K562 (cell line): ENCODE measurements at regions not wholly inside any gene's neighbourhood (a gene's known extent, or its start where the extent isn't known, plus 50 kb on each side); places are given as distances from the start of the nearest gene placed in this dataset.

Experiments used
- ATAC-seq: fragments of 200-7000 bp; cut with Tn5 transposase; 3 replicates; pipeline ENCODE4 v1.9.1; 2020; ENCODE audit warnings: moderate library complexity
- BruUV-seq: library from RNA; stranded (reverse); fragments of 400-500 nt; replicated peaks from 2 replicates; lab custom pipeline; 2021; lab: Mats Ljungman, UMichigan
- CTCF ChIA-PET: fragments of 300-600 bp; formaldehyde crosslinking; extraction: SDS; loops from one replicate; lab custom pipeline; 2021; ENCODE audit warnings: low intra/inter-chr PET ratio; lab: Yijun Ruan, JAX
- POLR2A ChIA-PET: fragments of 300-600, 350-650 bp; sonication (Branson Sonifier 250); formaldehyde crosslinking; extraction: SDS; loops from one replicate; lab custom pipeline; 2021; ENCODE audit warnings: antibody characterized with exemption, inconsistent platforms; lab: Yijun Ruan, JAX
- DNase-seq, 4 experiments: peaks; one replicate each; pipeline versions ENCODE4 v3.0.0 to v3.0.0-alpha.2; 2011 to 2018; ENCODE audit warnings: low spot score in 3 of 4, mixed read lengths in 3 of 4; ENCODE audit errors: extremely low read depth in 1 of 4
- FAIRE-seq: peaks from 2 replicates; lab custom pipeline; 2011; peaks lifted over from hg19 to GRCh38; lab: Jason Lieb, UNC
- H2AFZ ChIP-seq: 2 replicates; pipeline ENCODE4 v1.6.0; 2011; ENCODE audit warnings: low read depth, low read length, control low read depth, inconsistent platforms
- H3K27ac ChIP-seq: fragments of 200-600 bp; 3 replicates; pipeline ENCODE4 v1.8.0; 2011; ENCODE audit warnings: low read depth, mild to moderate bottlenecking, control low read depth, inconsistent platforms, low read length, moderate library complexity, mixed read lengths; ENCODE audit errors: extremely low read depth
- H3K27me3 ChIP-seq, 2 experiments: fragments of 300-600 bp in 1 of 2; 2 replicates in 1 of 2; 3 replicates in 1 of 2; pipeline versions ENCODE4 v1.6.0 to v1.8.0; 2011; ENCODE audit warnings: inconsistent platforms in 2 of 2, low read length in 2 of 2, mild to moderate bottlenecking in 1 of 2, mixed read lengths in 1 of 2, moderate library complexity in 1 of 2; ENCODE audit not compliant: control insufficient read depth in 2 of 2, insufficient read depth in 2 of 2
- H3K36me3 ChIP-seq: fragments of 300-600 bp; 3 replicates; pipeline ENCODE4 v1.8.0; 2011; ENCODE audit warnings: mild to moderate bottlenecking, low read length, inconsistent platforms; ENCODE audit not compliant: control insufficient read depth, insufficient read depth
- H3K4me1 ChIP-seq, 2 experiments: fragments of 200-600 bp in 1 of 2; replicated peaks in 1 of 2; 2 replicates in 1 of 2; 3 replicates in 1 of 2; pipeline versions ENCODE4 v1.5.1 to v1.8.0; 2011; ENCODE audit warnings: inconsistent platforms in 2 of 2, low read length in 2 of 2, mild to moderate bottlenecking in 1 of 2, mixed read lengths in 1 of 2, moderate library complexity in 1 of 2; ENCODE audit not compliant: control insufficient read depth in 2 of 2, insufficient read depth in 2 of 2
- H3K4me2 ChIP-seq: 2 replicates; pipeline ENCODE4 v1.6.1; 2011; ENCODE audit warnings: low read length, control low read depth, inconsistent platforms, mixed read lengths; ENCODE audit not compliant: insufficient read depth
- H3K4me3 ChIP-seq: fragments of 200-600 bp; sonication (generic), shearing (Covaris generic); 2 replicates; pipeline ENCODE4 v1.5.1; 2016; ENCODE audit warnings: control low read depth, inconsistent platforms
- H3K79me2 ChIP-seq: fragments of 200-600 bp; 3 replicates; pipeline ENCODE4 v1.8.0; 2011; ENCODE audit warnings: low read length, inconsistent platforms; ENCODE audit not compliant: control insufficient read depth, insufficient read depth
- H3K9ac ChIP-seq, 2 experiments: 2 replicates each; pipeline versions ENCODE4 v1.6.0 to v1.6.1; 2011; ENCODE audit warnings: low read depth in 2 of 2, low read length in 2 of 2, control low read depth in 1 of 2, inconsistent platforms in 1 of 2, mild to moderate bottlenecking in 1 of 2, mixed read lengths in 1 of 2; ENCODE audit not compliant: insufficient read depth in 1 of 2
- H3K9me1 ChIP-seq: one replicate; pipeline ENCODE4 v1.6.0; 2011; ENCODE audit warnings: inconsistent platforms, mild to moderate bottlenecking, low read length, moderate library complexity; ENCODE audit not compliant: control insufficient read depth, insufficient read depth
- H3K9me3 ChIP-seq: replicated peaks from 2 replicates; pipeline ENCODE4 v1.5.1; 2011; ENCODE audit warnings: low read depth, low read length, inconsistent platforms; ENCODE audit not compliant: control insufficient read depth, insufficient read depth
- H4K20me1 ChIP-seq: replicated peaks from 2 replicates; pipeline ENCODE4 v1.6.1; 2011; ENCODE audit warnings: low read length, inconsistent platforms, mixed read lengths; ENCODE audit not compliant: control insufficient read depth, insufficient read depth
- ARID2 ChIP-seq: fragments of 450-650 bp; IDR thresholded peaks from 2 replicates; pipeline ENCODE4 v1.6.1; 2017; ENCODE audit warnings: antibody characterized with exemption, mild to moderate bottlenecking
- CSDE1 ChIP-seq, 2 experiments: fragments of 450-650 bp; IDR thresholded peaks; 2 replicates each; pipeline ENCODE4 v1.6.1; 2016; ENCODE audit warnings: mild to moderate bottlenecking in 1 of 2
- FOSL1 ChIP-seq: fragments of 200-800 bp; sonication (Bioruptor generic); conservative IDR thresholded peaks from 2 replicates; pipeline ENCODE4 v1.6.1; 2016; ENCODE audit warnings: missing genetic modification characterization, missing compliant biosample characterization
- HCFC1 ChIP-seq: IDR thresholded peaks from 2 replicates; pipeline ENCODE4 v1.6.1; 2012; ENCODE audit warnings: low read depth, low read length, improper control_type of control experiment
- ILK ChIP-seq: fragments of 450-650 bp; IDR thresholded peaks from 2 replicates; pipeline ENCODE4 v1.6.1; 2016; ENCODE audit warnings: missing genetic modification characterization, low read depth, mild to moderate bottlenecking, missing compliant biosample characterization, moderate library complexity, borderline replicate concordance
- MYNN ChIP-seq, 2 experiments: sonication (generic); formaldehyde crosslinking in 1 of 2; IDR thresholded peaks; 2 replicates each; pipeline versions ENCODE4 v1.5.0 to v1.6.1; 2016 to 2020; ENCODE audit warnings: antibody characterized with exemption in 1 of 2, missing genetic modification reagents in 1 of 2
- NFE2L1 ChIP-seq: fragments of 450-650 bp; IDR thresholded peaks from 2 replicates; pipeline ENCODE4 v1.6.1; 2016; ENCODE audit warnings: missing genetic modification characterization, low read depth, mild to moderate bottlenecking, missing compliant biosample characterization, moderate library complexity, borderline replicate concordance
- NR2C2 ChIP-seq, 2 experiments: fragments of 200-800 bp in 1 of 2; sonication (Bioruptor generic) in 1 of 2; sonication (generic) in 1 of 2; formaldehyde crosslinking in 1 of 2; IDR thresholded peaks; 2 replicates each; pipeline versions ENCODE4 v1.6.1 to v1.8.0; 2016 to 2022; ENCODE audit warnings: mild to moderate bottlenecking in 1 of 2, missing compliant biosample characterization in 1 of 2, missing genetic modification characterization in 1 of 2, missing genetic modification reagents in 1 of 2
- POLR2H ChIP-seq: IDR thresholded peaks from 2 replicates; pipeline ENCODE4 v1.6.1; 2016; ENCODE audit warnings: missing genetic modification characterization, low read depth, mild to moderate bottlenecking, control low read depth, missing compliant biosample characterization, moderate library complexity
- POLR3G ChIP-seq: IDR thresholded peaks from 2 replicates; pipeline ENCODE4 v1.6.1; 2011; ENCODE audit not compliant: insufficient read length, insufficient replicate concordance; ENCODE audit errors: extremely low read depth
- PURB ChIP-seq: sonication (generic); formaldehyde crosslinking; IDR thresholded peaks from 2 replicates; pipeline ENCODE4 v1.9.0; 2021; ENCODE audit warnings: low read depth, mild to moderate bottlenecking, missing genetic modification reagents
- RBFOX2 ChIP-seq: fragments of 200-400 bp; formaldehyde crosslinking; IDR thresholded peaks from 2 replicates; pipeline ENCODE4 v1.6.1; 2017; ENCODE audit warnings: low read depth, mild to moderate bottlenecking, low read length, moderate library complexity
- RBM39 ChIP-seq: fragments of 200-400 bp; formaldehyde crosslinking; optimal IDR thresholded peaks from 2 replicates; pipeline ENCODE3; 2018; ENCODE audit warnings: low read depth, low read length
- TEAD1 ChIP-seq, 2 experiments: fragments of 450-650 bp in 1 of 2; sonication (generic) in 1 of 2; formaldehyde crosslinking; IDR thresholded peaks; 2 replicates each; pipeline versions ENCODE4 v1.4.0 to v1.8.0; 2020 to 2022; ENCODE audit warnings: mild to moderate bottlenecking in 2 of 2, missing genetic modification reagents in 1 of 2
- ZKSCAN8 ChIP-seq: fragments of 200-800 bp; sonication (Bioruptor generic); IDR thresholded peaks from 2 replicates; pipeline ENCODE4 v1.6.1; 2016; ENCODE audit warnings: missing genetic modification characterization, missing compliant biosample characterization
- in situ Hi-C: fragments of 300-500 bp; cut with MboI; formaldehyde crosslinking; loops from 4 replicates; pipeline ENCODE4 v1.15.0; 2018; ENCODE audit warnings: inconsistent platforms, mixed read lengths
- intact Hi-C: fragments of 100-400 bp; cut with micrococcal nuclease; formaldehyde crosslinking; loops from 2 replicates; pipeline ENCODE4 v1.14.2; 2022
- TF ChIP-seq, protein P1 (sequence below): fragments of 250-450 bp; sonication (Bioruptor Pico); IDR thresholded peaks from 2 replicates; pipeline ENCODE4 v1.4.0; 2020; ENCODE audit warnings: mild to moderate bottlenecking, moderate library complexity

DNA sequence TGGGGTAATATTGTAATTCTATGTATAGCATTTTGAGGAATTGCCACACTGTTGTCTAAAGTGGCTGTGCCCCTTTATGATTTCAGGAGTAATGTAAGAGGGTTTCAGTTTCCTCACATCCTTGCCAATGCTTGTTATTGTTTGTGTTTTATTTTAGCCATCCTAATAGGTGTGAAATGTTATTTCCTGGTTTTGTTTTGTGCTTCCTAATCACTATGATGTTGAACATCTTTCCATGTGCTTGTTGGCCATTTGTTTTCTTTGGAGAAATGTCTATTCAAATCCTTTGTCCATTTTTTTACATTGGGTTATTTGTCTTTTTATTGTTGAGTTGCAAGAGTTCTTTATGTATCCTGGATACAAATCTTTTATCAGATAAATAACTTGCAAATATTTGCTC is 97.3 kb upstream of the MLIP start:
- H3K36me3 ChIP-seq, result no peaks in the 10 kb centered on the region
- H3K4me3 ChIP-seq, result no peak overlapping the region
- DNase-seq (no peak), FAIRE-seq (no peak), ATAC-seq (no peak)
- H3K9me1 ChIP-seq, result no peaks in the 10 kb centered on the region
- no peak overlapping the region for H3K4me2 ChIP-seq
- H2AFZ ChIP-seq, result no peak overlapping the region
- H3K27me3 ChIP-seq, result no peaks in the 10 kb centered on the region
- H3K27ac ChIP-seq, result no peak overlapping the region
- H4K20me1 ChIP-seq, result no peaks in the 10 kb centered on the region
- H3K9me3 ChIP-seq, result no peaks in the 10 kb centered on the region
- no peaks in the 10 kb centered on the region for H3K4me1 ChIP-seq
- no peaks in the 10 kb centered on the region for H3K79me2 ChIP-seq
- in situ Hi-C loops (no loop called here), intact Hi-C loops (no loop called here)
- H3K9ac ChIP-seq, result no peak overlapping the region
- ChIA-PET POLR2A (no interaction called here), CTCF (no interaction called here)
- TF ChIP-seq RBFOX2 (no peak), FOSL1 (tag) (no peak), MYNN (IDR thresholded peaks at IDR 0.05) (no peak), MYNN (CRISPR knock-in tag; IDR thresholded peaks at IDR 0.05) (no peak), POLR2H (no peak), NR2C2 (CRISPR knock-in tag; IDR thresholded peaks at IDR 0.05) (no peak), NR2C2 (tag; IDR thresholded peaks at IDR 0.05) (no peak), ILK (tag) (no peak), HCFC1 (no peak), TEAD1 (CRISPR knock-in tag; IDR thresholded peaks at IDR 0.05) (no peak), POLR3G (no peak), RBM39 (no peak), ZKSCAN8 (CRISPR knock-in tag) (no peak), NFE2L1 (tag) (no peak), PURB (CRISPR knock-in tag) (no peak), ARID2 (no peak), CSDE1 (IDR thresholded peaks at IDR 0.05) (no peak)
- TF ChIP-seq, protein P1, sequence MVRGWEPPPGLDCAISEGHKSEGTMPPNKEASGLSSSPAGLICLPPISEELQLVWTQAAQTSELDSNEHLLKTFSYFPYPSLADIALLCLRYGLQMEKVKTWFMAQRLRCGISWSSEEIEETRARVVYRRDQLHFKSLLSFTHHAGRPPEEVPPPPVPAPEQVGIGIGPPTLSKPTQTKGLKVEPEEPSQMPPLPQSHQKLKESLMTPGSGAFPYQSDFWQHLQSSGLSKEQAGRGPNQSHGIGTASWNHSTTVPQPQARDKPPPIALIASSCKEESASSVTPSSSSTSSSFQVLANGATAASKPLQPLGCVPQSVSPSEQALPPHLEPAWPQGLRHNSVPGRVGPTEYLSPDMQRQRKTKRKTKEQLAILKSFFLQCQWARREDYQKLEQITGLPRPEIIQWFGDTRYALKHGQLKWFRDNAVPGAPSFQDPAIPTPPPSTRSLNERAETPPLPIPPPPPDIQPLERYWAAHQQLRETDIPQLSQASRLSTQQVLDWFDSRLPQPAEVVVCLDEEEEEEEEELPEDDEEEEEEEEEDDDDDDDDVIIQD (CRISPR knock-in tag), result no peak
- BruUV-seq, result no TSS peak
